ENCODE measurements at regions not wholly inside any gene's neighbourhood (a gene's known extent, or its start where the extent isn't known, plus 50 kb on each side); places are given as distances from the start of the nearest gene placed in this dataset.

GRCh38 chr5:35561396-35561795 lies 56.3 kb upstream of the SPEF2 start:
- H3K9me3 Mint-ChIP-seq, result peaks cover 28% of the 10 kb centered on the region
- H3K27ac Mint-ChIP-seq, result no peak overlapping the region
- TF ChIP-seq CTCF (IDR thresholded peaks at IDR 0.05), result no peak
- DNase-seq, result no peak
- no peaks in the 10 kb centered on the region for H3K36me3 Mint-ChIP-seq (ENCODE audit: low read depth)
- no peak overlapping the region for H3K4me3 Mint-ChIP-seq
- H3K27me3 Mint-ChIP-seq (ENCODE audit: insufficient read depth), result peaks cover 3% of the 10 kb centered on the region
- H3K4me1 Mint-ChIP-seq (ENCODE audit: low read depth), result no peaks in the 10 kb centered on the region

GRCh38 chr5:35557748-35558147 lies 59.9 kb upstream of the SPEF2 start:
- Mint-ChIP-seq H3K9me3 (peaks cover 33% of the 10 kb centered on the region), H3K27ac (no peak overlapping the region), H3K27me3 (ENCODE audit: insufficient read depth) (peaks cover 1% of the 10 kb centered on the region), H3K36me3 (ENCODE audit: low read depth) (no peaks in the 10 kb centered on the region), H3K4me3 (no peak overlapping the region), H3K4me1 (ENCODE audit: low read depth) (no peaks in the 10 kb centered on the region)
- TF ChIP-seq CTCF (IDR thresholded peaks at IDR 0.05), result no peak
- DNase-seq, result no peak

GRCh38 chr5:35557199-35557598 lies 60.5 kb upstream of the SPEF2 start:
- peaks cover 33% of the 10 kb centered on the region for H3K9me3 Mint-ChIP-seq
- no peak for TF ChIP-seq CTCF (IDR thresholded peaks at IDR 0.05)
- H3K4me3 Mint-ChIP-seq, result no peak overlapping the region
- no peaks in the 10 kb centered on the region for H3K4me1 Mint-ChIP-seq (ENCODE audit: low read depth)
- no peaks in the 10 kb centered on the region for H3K36me3 Mint-ChIP-seq (ENCODE audit: low read depth)
- no peak overlapping the region for H3K27ac Mint-ChIP-seq
- H3K27me3 Mint-ChIP-seq (ENCODE audit: insufficient read depth), result peaks cover 1% of the 10 kb centered on the region
- DNase-seq, result no peak

- Mint-ChIP-seq H3K27ac (no peak overlapping the region), H3K4me1 (ENCODE audit: low read depth) (no peaks in the 10 kb centered on the region), H3K9me3 (peaks cover 30% of the 10 kb centered on the region), H3K4me3 (no peak overlapping the region), H3K36me3 (ENCODE audit: low read depth) (no peaks in the 10 kb centered on the region), H3K27me3 (ENCODE audit: insufficient read depth) (peaks cover 2% of the 10 kb centered on the region)
- no peak for TF ChIP-seq CTCF (IDR thresholded peaks at IDR 0.05)
- no peak for DNase-seq
These were observed 63.6 kb upstream of the SPEF2 start for GRCh38 chr5:35554016-35554415.

GRCh38 chr5:35545190-35545589 lies 72.5 kb upstream of the SPEF2 start:
- Mint-ChIP-seq H3K9me3 (no peaks in the 10 kb centered on the region), H3K4me1 (ENCODE audit: low read depth) (no peaks in the 10 kb centered on the region), H3K4me3 (no peak overlapping the region), H3K36me3 (ENCODE audit: low read depth) (no peaks in the 10 kb centered on the region), H3K27me3 (ENCODE audit: insufficient read depth) (peaks cover under 1% of the 10 kb centered on the region; the same call in 1 of the 2 replicates), H3K27ac (no peak overlapping the region)
- DNase-seq, result no peak
- no peak for TF ChIP-seq CTCF (IDR thresholded peaks at IDR 0.05)

GRCh38 chr5:35543408-35543807 lies 74.3 kb upstream of the SPEF2 start:
- H3K36me3 Mint-ChIP-seq (ENCODE audit: low read depth), result no peaks in the 10 kb centered on the region
- no peaks in the 10 kb centered on the region for H3K9me3 Mint-ChIP-seq
- H3K27ac Mint-ChIP-seq, result no peak overlapping the region
- H3K27me3 Mint-ChIP-seq (ENCODE audit: insufficient read depth), result no peaks in the 10 kb centered on the region; the same call in 1 of the 2 replicates
- no peaks in the 10 kb centered on the region for H3K4me1 Mint-ChIP-seq (ENCODE audit: low read depth)
- H3K4me3 Mint-ChIP-seq, result no peak overlapping the region
- no peak for DNase-seq
- TF ChIP-seq CTCF (IDR thresholded peaks at IDR 0.05), result no peak

Measured in HFFc6 (cell line).